Muscle of leg (tissue), 3 donors: ENCODE measurements at regions not wholly inside any gene's neighbourhood (a gene's known extent, or its start where the extent isn't known, plus 50 kb on each side); places are given as distances from the start of the nearest gene placed in this dataset.
"Not testable (repeated sequence)": the region's sequence is repeated elsewhere in the genome, so short reads cannot be mapped to it uniquely, and the experiment has no call there.

ENCODE experiments used
- DNase-seq: peaks from one replicate; pipeline ENCODE4 v3.0.0; 2013
- H3K27ac ChIP-seq: one replicate; pipeline ENCODE4 v1.5.1; 2013; ENCODE audit warnings: mild to moderate bottlenecking, low read length, control low read depth
- H3K27me3 ChIP-seq: one replicate; pipeline ENCODE4 v1.6.1; 2013; ENCODE audit warnings: low read length; ENCODE audit not compliant: control insufficient read depth, insufficient read depth
- H3K36me3 ChIP-seq: one replicate; pipeline ENCODE4 v1.6.1; 2013; ENCODE audit warnings: low read length; ENCODE audit not compliant: control insufficient read depth, insufficient read depth
- H3K4me1 ChIP-seq: one replicate; pipeline ENCODE4 v1.6.1; 2013; ENCODE audit warnings: low read length; ENCODE audit not compliant: control insufficient read depth, insufficient read depth
- H3K4me3 ChIP-seq: one replicate; pipeline ENCODE4 v1.5.1; 2013; ENCODE audit warnings: low read length, control low read depth
- H3K9me3 ChIP-seq: replicated peaks from 2 replicates; pipeline ENCODE4 v1.6.1; 2013; ENCODE audit warnings: low read depth, low read length; ENCODE audit not compliant: control insufficient read depth
- WGBS: methylation state at CpG from one replicate; pipeline ENCODE4 v1.1.5; 2013; ENCODE audit warnings: missing lambda C conversion rate; ENCODE audit not compliant: insufficient coverage; 5-methylcytosine and 5-hydroxymethylcytosine counted together

GRCh38 chr10:23540401-23541030, 101.6 kb downstream of the OTUD1 start:
- no CpG with 5 or more reads among the region's 2 CpGs for WGBS
- no peaks in the 10 kb centered on the region for H3K9me3 ChIP-seq
- peak overlapping the region; percentile 6 for H3K27ac ChIP-seq
- DNase-seq = peak; percentile 73
- H3K27me3 ChIP-seq = no peaks in the 10 kb centered on the region
- H3K36me3 ChIP-seq = no peaks in the 10 kb centered on the region
- no peak overlapping the region for H3K4me3 ChIP-seq
- peaks cover 2% of the 10 kb centered on the region for H3K4me1 ChIP-seq

- Histone ChIP-seq H3K9me3 (no peaks in the 10 kb centered on the region), H3K4me1 (peaks cover 2% of the 10 kb centered on the region), H3K27me3 (no peaks in the 10 kb centered on the region), H3K4me3 (no peak overlapping the region), H3K27ac (no peak overlapping the region), H3K36me3 (no peaks in the 10 kb centered on the region)
- DNase-seq = no peak
- WGBS = 89% methylated on average over 5 of the region's 9 CpGs
Observed at GRCh38 chr10:23543691-23544380, 105.0 kb downstream of the OTUD1 start.

- WGBS = no CpG with 5 or more reads among the region's 2 CpGs
- not testable (repeated sequence) for H3K27ac ChIP-seq, H3K9me3 ChIP-seq, H3K4me3 ChIP-seq, H3K36me3 ChIP-seq, H3K27me3 ChIP-seq, DNase-seq, H3K4me1 ChIP-seq
Observed at GRCh38 chr10:23545866-23546265, 107.0 kb downstream of the OTUD1 start.

- 89% methylated on average over 3 of the region's 5 CpGs for WGBS
- no peak for DNase-seq
Observed at GRCh38 chr10:23556727-23557440, 118.0 kb downstream of the OTUD1 start.

GRCh38 chr10:23557777-23558176, 118.9 kb downstream of the OTUD1 start:
- H3K36me3 ChIP-seq = no peaks in the 10 kb centered on the region
- no peak overlapping the region for H3K4me3 ChIP-seq
- no peak overlapping the region for H3K27ac ChIP-seq
- no CpG with 5 or more reads among the region's 4 CpGs for WGBS
- H3K27me3 ChIP-seq = no peaks in the 10 kb centered on the region
- no peaks in the 10 kb centered on the region for H3K4me1 ChIP-seq
- H3K9me3 ChIP-seq = peaks cover 6% of the 10 kb centered on the region
- DNase-seq = no peak

More at GRCh38 chr10:23556727-23557440, 118.0 kb downstream of the OTUD1 start:
- H3K36me3 ChIP-seq = no peaks in the 10 kb centered on the region
- no peak overlapping the region for H3K4me3 ChIP-seq
- no peaks in the 10 kb centered on the region for H3K4me1 ChIP-seq
- H3K27ac ChIP-seq = no peak overlapping the region
- peaks cover 4% of the 10 kb centered on the region for H3K9me3 ChIP-seq
- H3K27me3 ChIP-seq = no peaks in the 10 kb centered on the region

- no peaks in the 10 kb centered on the region for H3K4me1 ChIP-seq
- 65% methylated on average over 2 of the region's 6 CpGs for WGBS
- no peak overlapping the region for H3K27ac ChIP-seq
- peaks cover 6% of the 10 kb centered on the region for H3K9me3 ChIP-seq
- DNase-seq = no peak
- H3K27me3 ChIP-seq = no peaks in the 10 kb centered on the region
- H3K4me3 ChIP-seq = no peak overlapping the region
- H3K36me3 ChIP-seq = no peaks in the 10 kb centered on the region
Observed at GRCh38 chr10:23558361-23558799, 119.5 kb downstream of the OTUD1 start.

- Histone ChIP-seq H3K9me3 (peaks cover 6% of the 10 kb centered on the region), H3K27ac (no peak overlapping the region)
- DNase-seq = no peak
Observed at GRCh38 chr10:23568996-23569395, 130.1 kb downstream of the OTUD1 start.

GRCh38 chr10:23571884-23572283, 133.0 kb downstream of the OTUD1 start:
- no peaks in the 10 kb centered on the region for H3K27me3 ChIP-seq
- H3K27ac ChIP-seq = no peak overlapping the region
- H3K36me3 ChIP-seq = no peaks in the 10 kb centered on the region
- peaks cover 6% of the 10 kb centered on the region for H3K9me3 ChIP-seq
- H3K4me3 ChIP-seq = no peak overlapping the region
- DNase-seq = no peak
- no peaks in the 10 kb centered on the region for H3K4me1 ChIP-seq

More at GRCh38 chr10:23568996-23569395, 130.1 kb downstream of the OTUD1 start:
- Histone ChIP-seq H3K27me3 (no peaks in the 10 kb centered on the region), H3K4me1 (no peaks in the 10 kb centered on the region), H3K36me3 (no peaks in the 10 kb centered on the region), H3K4me3 (no peak overlapping the region)
- WGBS = 17% methylated on average over 2 of the region's 3 CpGs

GRCh38 chr10:23581906-23582450, 143.1 kb downstream of the OTUD1 start:
- Histone ChIP-seq H3K27me3 (no peaks in the 10 kb centered on the region), H3K4me3 (no peak overlapping the region), H3K9me3 (no peaks in the 10 kb centered on the region), H3K27ac (no peak overlapping the region), H3K36me3 (no peaks in the 10 kb centered on the region), H3K4me1 (no peaks in the 10 kb centered on the region)
- 91% methylated on average over 1 of the region's 2 CpGs for WGBS
- no peak for DNase-seq

GRCh38 chr10:23584396-23584795, 145.5 kb downstream of the OTUD1 start:
- no peak for DNase-seq
- H3K4me1 ChIP-seq = no peaks in the 10 kb centered on the region
- WGBS = 67% methylated on average over 1 of the region's 2 CpGs
- H3K36me3 ChIP-seq = no peaks in the 10 kb centered on the region
- H3K27me3 ChIP-seq = no peaks in the 10 kb centered on the region
- H3K27ac ChIP-seq = no peak overlapping the region
- no peak overlapping the region for H3K4me3 ChIP-seq
- H3K9me3 ChIP-seq = no peaks in the 10 kb centered on the region
